Neural progenitor cell (in vitro differentiated cells): ENCODE measurements at regions not wholly inside any gene's neighbourhood (a gene's known extent, or its start where the extent isn't known, plus 50 kb on each side); places are given as distances from the start of the nearest gene placed in this dataset.

Source experiments
- CTCF ChIP-seq: fragments of 200-600 bp; sonication (generic); IDR thresholded peaks from 2 replicates; pipeline ENCODE4 v1.5.1; 2017; ENCODE audit warnings: antibody characterized with exemption, mild to moderate bottlenecking
- EZH2 ChIP-seq: fragments of 200-600 bp; sonication (generic); IDR thresholded peaks from 2 replicates; pipeline ENCODE4 v1.6.1; 2017; ENCODE audit warnings: antibody characterized with exemption, mild to moderate bottlenecking, moderate library complexity
- EZH2phosphoT487 ChIP-seq: fragments of 200-600 bp; sonication (generic); IDR thresholded peaks from 2 replicates; pipeline ENCODE4 v1.6.1; 2017; ENCODE audit warnings: antibody characterized with exemption

- TF ChIP-seq CTCF (no peak), EZH2 (no peak), EZH2phosphoT487 (no peak)
Observed at GRCh38 chr1:219792337-219793021, 135.9 kb downstream of the SLC30A10 start.
